ENCODE measurements at regions not wholly inside any gene's neighbourhood (a gene's known extent, or its start where the extent isn't known, plus 50 kb on each side); places are given as distances from the start of the nearest gene placed in this dataset.

GRCh38 chr14:49971156-49972130, 78.6 kb downstream of the ARF6 start:
- peak in 1 of 2 experiments; percentile 79 for DNase-seq

GRCh38 chr14:49972131-49972671, 79.3 kb downstream of the ARF6 start:
- peak; percentile 27 to 36 for DNase-seq

- DNase-seq, result no peak
These were observed 79.9 kb downstream of the ARF6 start for GRCh38 chr14:49972823-49973222.

GRCh38 chr14:49975276-49975675, 82.4 kb downstream of the ARF6 start:
- DNase-seq, result no peak

- DNase-seq, result no peak
These were observed 82.9 kb downstream of the ARF6 start for GRCh38 chr14:49975799-49976198.

- DNase-seq, result no peak
These were observed 84.4 kb downstream of the ARF6 start for GRCh38 chr14:49977126-49977841.

GRCh38 chr14:49980027-49980426, 87.1 kb downstream of the ARF6 start:
- DNase-seq, result no peak

- no peak for DNase-seq
These were observed 89.2 kb downstream of the ARF6 start for GRCh38 chr14:49982082-49982481.

GRCh38 chr14:49982501-49982951, 89.6 kb downstream of the ARF6 start:
- DNase-seq, result no peak

GRCh38 chr14:49984424-49984823, 91.5 kb downstream of the ARF6 start:
- no peak for DNase-seq

- DNase-seq, result no peak
These were observed 93.6 kb downstream of the ARF6 start for GRCh38 chr14:49986343-49987014.

GRCh38 chr14:49988080-49988990, 95.5 kb downstream of the ARF6 start:
- DNase-seq, result no peak

GRCh38 chr14:49989966-49990365, 97.1 kb downstream of the ARF6 start:
- no peak for DNase-seq

- no peak for DNase-seq
These were observed 98.6 kb downstream of the ARF6 start for GRCh38 chr14:49991491-49991890.

GRCh38 chr14:49992036-49992435, 99.2 kb downstream of the ARF6 start:
- DNase-seq, result no peak

GRCh38 chr14:49992448-49992847, 99.6 kb downstream of the ARF6 start:
- no peak for DNase-seq

GRCh38 chr14:49992901-49993339, 100.0 kb downstream of the ARF6 start:
- no peak for DNase-seq

GRCh38 chr14:49993565-49993964, 100.7 kb downstream of the ARF6 start:
- DNase-seq, result no peak

GRCh38 chr14:49994951-49995561, 102.2 kb downstream of the ARF6 start:
- no peak for DNase-seq

GRCh38 chr14:49997991-49998390, 105.1 kb downstream of the ARF6 start:
- no peak for DNase-seq

- no peak for DNase-seq
These were observed 106.4 kb downstream of the ARF6 start for GRCh38 chr14:49999146-49999761.
